Prostate gland (tissue), 2 donors: ENCODE measurements at regions not wholly inside any gene's neighbourhood (a gene's known extent, or its start where the extent isn't known, plus 50 kb on each side); places are given as distances from the start of the nearest gene placed in this dataset.
A peak's percentile ranks its signal among the peaks of the same experiment; 100 is the strongest.

Experiments used
- DNase-seq: peaks from one replicate; pipeline ENCODE4 v3.0.0-alpha.2; 2019; ENCODE audit warnings: low spot score
- H3K27ac ChIP-seq, 2 donors: fragments of 200-600 bp; sonication (generic); 2 replicates each; pipeline ENCODE4 v1.5.1; 2017 to 2019
- H3K27me3 ChIP-seq: fragments of 200-600 bp; sonication (generic); replicated peaks from 2 replicates; pipeline ENCODE4 v1.5.1; 2019; ENCODE audit not compliant: insufficient read depth
- H3K36me3 ChIP-seq, 2 donors: fragments of 200-600 bp; sonication (generic); 1 replicate in 1 of 2; 2 replicates in 1 of 2; pipeline versions ENCODE4 v1.5.1 to v1.8.1; 2017 to 2019
- H3K4me1 ChIP-seq: fragments of 200-600 bp; sonication (generic); replicated peaks from 2 replicates; pipeline ENCODE4 v1.5.1; 2019
- H3K4me3 ChIP-seq, 2 donors: fragments of 200-600 bp; sonication (generic); 2 replicates each; pipeline ENCODE4 v1.5.1; 2017 to 2019
- H3K9me3 ChIP-seq: fragments of 200-600 bp; sonication (generic); 2 replicates; pipeline ENCODE4 v1.5.1; 2017
- CTCF ChIP-seq, 4 experiments: fragments of 200-600 bp in 2 of 4; fragments of 450-650 bp in 2 of 4; sonication (generic) in 2 of 4; IDR thresholded peaks; 1 replicate in 3 of 4; 2 replicates in 1 of 4; pipeline ENCODE4 v1.5.1; 2016 to 2019; ENCODE audit warnings: antibody characterized with exemption in 4 of 4, mild to moderate bottlenecking in 2 of 4, moderate library complexity in 2 of 4
- POLR2A ChIP-seq: fragments of 450-650 bp; IDR thresholded peaks from one replicate; pipeline ENCODE4 v1.6.1; 2016; ENCODE audit warnings: antibody characterized with exemption, mild to moderate bottlenecking
- POLR2AphosphoS5 ChIP-seq: sonication (generic); formaldehyde crosslinking; IDR thresholded peaks from one replicate; pipeline ENCODE4 v1.6.1; 2017; ENCODE audit warnings: antibody characterized with exemption
- WGBS: methylation state at CpG from one replicate; pipeline ENCODE4 v1.1.5; 2018; 5-methylcytosine and 5-hydroxymethylcytosine counted together
- intact Hi-C: fragments of 100-400 bp; cut with DNase I; formaldehyde crosslinking; loops from one replicate; pipeline ENCODE4 v1.14.2; 2022

GRCh38 chr14:55734731-55735130 is 154.7 kb downstream of the KTN1 start:
- H3K36me3 ChIP-seq, result no peaks in the 10 kb centered on the region
- H3K4me3 ChIP-seq, result no peak overlapping the region
- intact Hi-C loops, result loop anchor here (5.0 kb wide), 1 partner anchor 608 kb away; no protein-coding TSS in a partner anchor
- no peak for DNase-seq
- H3K27ac ChIP-seq, result no peak overlapping the region
- TF ChIP-seq CTCF (IDR thresholded peaks at IDR 0.05) (no peak), POLR2A (no peak), POLR2AphosphoS5 (no peak)
- H3K27me3 ChIP-seq, result no peaks in the 10 kb centered on the region
- H3K4me1 ChIP-seq, result no peaks in the 10 kb centered on the region
- H3K9me3 ChIP-seq, result no peaks in the 10 kb centered on the region

GRCh38 chr14:55739967-55740648 is 160.1 kb downstream of the KTN1 start:
- intact Hi-C loops, result no loop called here
- Histone ChIP-seq H3K9me3 (no peaks in the 10 kb centered on the region), H3K27me3 (no peaks in the 10 kb centered on the region), H3K36me3 (no peaks in the 10 kb centered on the region), H3K27ac (peak overlapping the region; percentile 23 to 28), H3K4me1 (no peaks in the 10 kb centered on the region), H3K4me3 (no peak overlapping the region)
- peak; percentile 62 for DNase-seq
- WGBS, result 37% methylated on average over 6 of the region's 6 CpGs
- TF ChIP-seq POLR2AphosphoS5, result peak; percentile 60
- TF ChIP-seq CTCF (IDR thresholded peaks at IDR 0.05), result no peak

GRCh38 chr14:55740649-55740989 is 160.6 kb downstream of the KTN1 start:
- Histone ChIP-seq H3K4me3 (no peak overlapping the region), H3K9me3 (no peaks in the 10 kb centered on the region), H3K27ac (peak overlapping the region; percentile 23 to 28), H3K27me3 (no peaks in the 10 kb centered on the region), H3K36me3 (no peaks in the 10 kb centered on the region), H3K4me1 (no peaks in the 10 kb centered on the region)
- 61% methylated on average over 3 of the region's 3 CpGs for WGBS
- no peak for DNase-seq
- intact Hi-C loops, result no loop called here
- no peak for TF ChIP-seq CTCF (IDR thresholded peaks at IDR 0.05)
- TF ChIP-seq POLR2AphosphoS5, result no peak
- no peak for TF ChIP-seq POLR2A

GRCh38 chr14:55741240-55741639 is 161.2 kb downstream of the KTN1 start:
- Histone ChIP-seq H3K36me3 (no peaks in the 10 kb centered on the region), H3K27me3 (no peaks in the 10 kb centered on the region), H3K9me3 (no peaks in the 10 kb centered on the region), H3K27ac (peak overlapping the region in 1 of 2 donors; percentile 23), H3K4me1 (no peaks in the 10 kb centered on the region), H3K4me3 (no peak overlapping the region)
- WGBS, result 83% methylated on average over 5 of the region's 5 CpGs
- TF ChIP-seq POLR2A, result no peak
- no peak for TF ChIP-seq POLR2AphosphoS5
- TF ChIP-seq CTCF (IDR thresholded peaks at IDR 0.05), result no peak
- no peak for DNase-seq
- intact Hi-C loops, result no loop called here

DNA sequence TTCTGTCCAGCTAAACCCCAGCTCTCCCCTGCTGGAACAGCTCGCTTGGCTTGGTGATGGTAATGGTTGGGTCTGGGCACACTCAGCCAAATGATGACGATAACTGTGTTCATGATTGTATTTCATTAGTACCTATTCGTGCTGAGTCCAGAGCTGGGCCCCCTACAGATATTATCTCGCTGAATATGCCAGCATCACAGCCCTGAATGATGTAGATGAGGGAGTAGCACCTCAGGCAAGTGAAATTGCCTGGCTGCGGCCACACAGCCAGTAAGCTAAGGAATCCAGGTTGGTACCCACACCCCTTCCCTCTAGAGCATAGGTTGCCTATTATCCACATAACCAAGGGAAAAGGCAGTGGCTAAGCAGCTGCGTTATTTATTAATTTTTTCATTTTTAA is 163.5 kb downstream of the KTN1 start:
- 85% methylated on average over 6 of the region's 6 CpGs for WGBS
- no peaks in the 10 kb centered on the region for H3K9me3 ChIP-seq
- H3K4me3 ChIP-seq, result no peak overlapping the region
- no peak for TF ChIP-seq POLR2AphosphoS5
- TF ChIP-seq POLR2A, result no peak
- no peak for TF ChIP-seq CTCF (IDR thresholded peaks at IDR 0.05)
- DNase-seq, result no peak
- no peaks in the 10 kb centered on the region for H3K27me3 ChIP-seq
- H3K27ac ChIP-seq, result no peak overlapping the region
- no peaks in the 10 kb centered on the region for H3K4me1 ChIP-seq
- intact Hi-C loops, result no loop called here
- H3K36me3 ChIP-seq, result no peaks in the 10 kb centered on the region
